Endothelial cell of umbilical vein (primary cell): ENCODE measurements at regions not wholly inside any gene's neighbourhood (a gene's known extent, or its start where the extent isn't known, plus 50 kb on each side); places are given as distances from the start of the nearest gene placed in this dataset.

Experiments used
- BruUV-seq: library from RNA; stranded (reverse); fragments of 400-500 nt; replicated peaks from 2 replicates; lab custom pipeline; 2021; lab: Mats Ljungman, UMichigan
- CTCF ChIA-PET: fragments of 300-600, 350-600 bp; sonication (Branson Sonifier 250); formaldehyde crosslinking; loops from one replicate; lab custom pipeline; 2021; ENCODE audit warnings: antibody characterized with exemption, inconsistent platforms; lab: Charles Lee
- POLR2A ChIA-PET: fragments of 300-600, 350-600 bp; sonication (Branson Sonifier 250); formaldehyde crosslinking; loops from one replicate; lab custom pipeline; 2021; ENCODE audit warnings: antibody characterized with exemption, inconsistent platforms; lab: Charles Lee
- DNase-seq: peaks from one replicate; pipeline ENCODE4 v3.0.0-alpha.2; 2011; ENCODE audit warnings: low read depth, low spot score
- FAIRE-seq: peaks from 2 replicates; lab custom pipeline; 2011; peaks lifted over from hg19 to GRCh38; lab: Jason Lieb, UNC
- H2AFZ ChIP-seq: 2 replicates; pipeline ENCODE4 v1.6.0; 2012; ENCODE audit warnings: low read depth, low read length, control low read depth, inconsistent platforms
- H3K27ac ChIP-seq: 2 replicates; pipeline ENCODE4 v1.5.1; 2011; ENCODE audit warnings: low read depth, mild to moderate bottlenecking, control low read depth, low read length, moderate library complexity; ENCODE audit not compliant: insufficient read depth
- H3K27me3 ChIP-seq, 2 experiments: 2 replicates each; pipeline versions ENCODE4 v1.6.0 to v1.6.1; 2011; ENCODE audit warnings: low read length in 2 of 2, mixed read lengths in 1 of 2; ENCODE audit not compliant: control insufficient read depth in 2 of 2, insufficient read depth in 2 of 2
- H3K36me3 ChIP-seq, 2 experiments: 2 replicates in 1 of 2; 3 replicates in 1 of 2; pipeline ENCODE4 v1.5.1; 2011; ENCODE audit warnings: low read length in 2 of 2, mild to moderate bottlenecking in 1 of 2, moderate library complexity in 1 of 2; ENCODE audit not compliant: control insufficient read depth in 2 of 2, insufficient read depth in 2 of 2; ENCODE audit errors: extremely low read depth in 1 of 2
- H3K4me1 ChIP-seq: 3 replicates; pipeline ENCODE4 v1.5.1; 2011; ENCODE audit warnings: mild to moderate bottlenecking, low read length; ENCODE audit not compliant: control insufficient read depth, insufficient read depth; ENCODE audit errors: extremely low read depth
- H3K4me2 ChIP-seq: 2 replicates; pipeline ENCODE4 v1.6.1; 2011; ENCODE audit warnings: low read length, control low read depth, mixed read lengths; ENCODE audit not compliant: insufficient read depth
- H3K4me3 ChIP-seq, 3 experiments: fragments of 200-600 bp in 1 of 3; sonication (generic), shearing (Covaris generic) in 1 of 3; replicated peaks in 1 of 3; 2 replicates each; pipeline ENCODE4 v1.5.1; 2011 to 2016; ENCODE audit warnings: control low read depth in 3 of 3, low read length in 3 of 3, mild to moderate bottlenecking in 2 of 3, inconsistent platforms in 1 of 3, low read depth in 1 of 3, moderate library complexity in 1 of 3; ENCODE audit not compliant: insufficient read depth in 1 of 3
- H3K79me2 ChIP-seq: 2 replicates; pipeline ENCODE4 v1.6.0; 2012; ENCODE audit warnings: low read length, inconsistent platforms; ENCODE audit not compliant: control insufficient read depth, insufficient read depth
- H3K9ac ChIP-seq: replicated peaks from 2 replicates; pipeline ENCODE3; 2011; ENCODE audit warnings: low read length, control low read depth; ENCODE audit not compliant: insufficient read depth; ENCODE audit errors: extremely low read depth
- H3K9me1 ChIP-seq: replicated peaks from 3 replicates; pipeline ENCODE4 v1.6.0; 2011; ENCODE audit warnings: mild to moderate bottlenecking, low read length; ENCODE audit not compliant: control insufficient read depth, insufficient read depth; ENCODE audit errors: extremely low read depth
- H3K9me3 ChIP-seq: replicated peaks from 2 replicates; pipeline ENCODE4 v1.5.1; 2012; ENCODE audit warnings: low read length, inconsistent platforms; ENCODE audit not compliant: control insufficient read depth, insufficient read depth
- H4K20me1 ChIP-seq: replicated peaks from 2 replicates; pipeline ENCODE3; 2011; ENCODE audit warnings: mild to moderate bottlenecking, low read length; ENCODE audit not compliant: control insufficient read depth, insufficient read depth; ENCODE audit errors: extremely low read depth
- CTCF ChIP-seq, 2 donors: IDR thresholded peaks; 1 replicate in 1 of 2; 2 replicates in 1 of 2; pipeline ENCODE4 v1.5.1; 2011; ENCODE audit warnings: low read length in 2 of 2, mild to moderate bottlenecking in 2 of 2, moderate library complexity in 2 of 2, control low read depth in 1 of 2, inconsistent platforms in 1 of 2, low read depth in 1 of 2; ENCODE audit not compliant: insufficient read depth in 1 of 2; ENCODE audit errors: extremely low read depth in 1 of 2
- EZH2 ChIP-seq: IDR thresholded peaks from 2 replicates; pipeline ENCODE4 v1.6.1; 2012; ENCODE audit warnings: borderline replicate concordance, low read depth, mild to moderate bottlenecking, moderate library complexity, low read length, inconsistent platforms; ENCODE audit not compliant: severe bottlenecking
- FOS ChIP-seq: IDR thresholded peaks from 2 replicates; pipeline ENCODE4 v1.6.1; 2011; ENCODE audit warnings: mild to moderate bottlenecking, low read length, moderate library complexity, borderline replicate concordance; ENCODE audit not compliant: insufficient read depth
- GATA2 ChIP-seq: IDR thresholded peaks from 2 replicates; pipeline ENCODE4 v1.7.0; 2011; ENCODE audit warnings: low read depth, mild to moderate bottlenecking, moderate library complexity, mixed read lengths, low read length; ENCODE audit not compliant: insufficient read length, insufficient read depth
- JUN ChIP-seq: IDR thresholded peaks from 2 replicates; pipeline ENCODE4 v1.6.1; 2011; ENCODE audit warnings: borderline replicate concordance, low read depth; ENCODE audit not compliant: insufficient read length, insufficient read depth
- MAX ChIP-seq: IDR thresholded peaks from 2 replicates; pipeline ENCODE4 v1.6.1; 2011; ENCODE audit not compliant: insufficient read depth, insufficient read length
- MYC ChIP-seq: IDR thresholded peaks from one replicate; pipeline ENCODE4 v1.6.1; 2011; ENCODE audit warnings: mild to moderate bottlenecking, low read depth, low read length
- POLR2A ChIP-seq: IDR thresholded peaks from 2 replicates; pipeline ENCODE4 v1.6.1; 2012; ENCODE audit warnings: low read depth, mild to moderate bottlenecking, control low read depth, low read length
- POLR2AphosphoS5 ChIP-seq: IDR thresholded peaks from 2 replicates; pipeline ENCODE4 v1.6.1; 2012; ENCODE audit warnings: low read depth, mild to moderate bottlenecking, control low read depth, low read length, moderate library complexity; ENCODE audit not compliant: insufficient read depth
- dilution Hi-C: fragments of 300-500 bp; cut with MboI; formaldehyde crosslinking; loops from one replicate; pipeline ENCODE4 v1.15.0; 2019; ENCODE audit warnings: low sequenced_read_pairs; ENCODE audit not compliant: extremely low pct_ligation_motif_present
- intact Hi-C: fragments of 100-400 bp; cut with micrococcal nuclease; formaldehyde crosslinking; loops from one replicate; pipeline ENCODE4 v1.10.0; 2022

DNA sequence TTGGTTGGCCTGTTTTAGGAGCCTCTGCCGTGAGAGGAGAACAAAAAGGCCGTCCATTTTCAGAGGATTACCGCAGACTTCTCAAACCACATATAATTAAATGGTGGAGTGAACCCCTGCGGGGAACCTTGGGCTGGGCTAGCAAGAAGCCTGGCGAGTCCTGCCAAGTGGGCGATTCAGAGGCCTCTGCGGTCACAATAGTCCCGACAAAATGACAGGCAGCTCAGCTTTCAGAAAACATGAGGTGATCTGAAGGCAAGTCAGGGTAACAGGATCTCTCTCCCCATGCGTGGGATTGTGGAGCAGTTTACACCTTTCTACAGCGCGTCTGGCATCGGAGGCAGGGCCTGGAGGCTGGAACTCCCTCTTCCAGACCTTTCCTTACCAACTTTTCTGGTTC lies 134.8 kb downstream of the ASB7 start:
- ChIA-PET CTCF (interaction anchor here (2.1 to 3.3 kb wide), 2 partner anchors 12 to 136 kb away, joined by 6 to 10 read pairs; no protein-coding TSS in a partner anchor), POLR2A (interaction anchor here (0.6 kb wide), 1 partner anchor 11 kb away, joined by 4 read pairs; no protein-coding TSS in a partner anchor)
- Histone ChIP-seq H3K4me3 (no peak overlapping the region), H4K20me1 (no peaks in the 10 kb centered on the region), H3K9ac (no peak overlapping the region), H3K27ac (no peak overlapping the region), H3K9me1 (no peaks in the 10 kb centered on the region), H3K79me2 (no peaks in the 10 kb centered on the region), H3K4me2 (no peak overlapping the region), H2AFZ (no peak overlapping the region), H3K36me3 (no peaks in the 10 kb centered on the region), H3K27me3 (peaks cover 0 to 4% of the 10 kb centered on the region in 2 experiments), H3K9me3 (no peaks in the 10 kb centered on the region), H3K4me1 (no peaks in the 10 kb centered on the region)
- TF ChIP-seq POLR2A (no peak), POLR2AphosphoS5 (no peak), JUN (no peak), GATA2 (no peak), CTCF (IDR thresholded peaks at IDR 0.05; ENCODE audit: extremely low read depth in 1 of 2, insufficient read depth in 1 of 2, low read depth in 1 of 2, low read length in 2 of 2) (no peak), EZH2 (no peak), MAX (no peak), FOS (no peak), MYC (no peak)
- no peak for DNase-seq
- dilution Hi-C loops (no loop called here), intact Hi-C loops (no loop called here)
- BruUV-seq = no TSS peak
- FAIRE-seq = no peak
